Activated CD8-positive, alpha-beta memory T cell treated with anti-CD3 and anti-CD28 coated beads, Interleukin-2, amount 50 U/mL, for 24 hours (primary cell): ENCODE measurements at regions not wholly inside any gene's neighbourhood (a gene's known extent, or its start where the extent isn't known, plus 50 kb on each side); places are given as distances from the start of the nearest gene placed in this dataset.
"Not testable (repeated sequence)": the region's sequence is repeated elsewhere in the genome, so short reads cannot be mapped to it uniquely, and the experiment has no call there.

Experiments
- DNase-seq: peaks from one replicate; pipeline ENCODE4 v3.0.0-alpha.2; 2020; ENCODE audit errors: extremely low read depth

DNA sequence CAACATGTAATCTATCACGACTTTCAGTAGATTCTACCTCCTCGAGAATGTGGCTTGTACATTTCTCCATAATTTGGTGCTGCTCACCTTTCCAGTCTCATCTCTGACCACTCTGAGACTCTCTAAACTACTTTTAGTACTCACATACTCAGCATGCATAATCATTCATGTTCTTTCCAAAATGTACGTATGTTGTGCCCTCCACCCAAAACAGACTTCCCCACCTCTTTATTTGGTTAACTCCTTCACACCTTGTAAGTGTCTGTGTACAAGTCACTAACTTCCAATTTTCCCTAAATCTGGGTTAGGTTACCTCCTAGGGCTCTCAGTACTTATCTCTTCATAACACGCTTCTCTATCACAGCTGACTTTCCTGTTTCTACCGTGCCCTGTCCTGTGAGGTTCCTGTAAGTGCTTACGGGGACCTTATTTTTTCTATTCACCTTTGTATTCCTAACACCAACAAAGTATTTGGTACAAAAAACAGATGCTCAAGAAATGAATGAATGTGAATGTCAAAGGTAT, 186.2 kb upstream of the MKLN1 start:
- DNase-seq = no peak

DNA sequence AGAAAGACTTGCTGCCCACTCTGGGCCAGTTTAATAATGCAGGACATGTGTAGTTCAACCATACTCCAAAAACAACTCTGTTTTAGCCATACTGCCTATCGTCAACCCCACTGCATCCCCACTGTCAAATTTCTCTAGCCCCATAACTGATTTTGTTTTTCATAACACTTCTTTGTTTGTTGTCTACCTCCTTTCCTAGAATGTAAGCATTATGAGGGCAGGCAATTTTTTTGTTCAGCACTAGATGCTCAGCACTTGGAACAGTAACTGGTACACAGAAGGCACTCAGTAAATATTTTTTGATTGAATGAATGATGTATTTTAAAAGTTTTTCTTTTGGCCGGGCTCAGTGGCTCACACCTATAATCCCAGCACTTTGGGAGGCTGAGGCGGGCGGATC, 183.8 kb upstream of the MKLN1 start:
- DNase-seq = no peak

DNA sequence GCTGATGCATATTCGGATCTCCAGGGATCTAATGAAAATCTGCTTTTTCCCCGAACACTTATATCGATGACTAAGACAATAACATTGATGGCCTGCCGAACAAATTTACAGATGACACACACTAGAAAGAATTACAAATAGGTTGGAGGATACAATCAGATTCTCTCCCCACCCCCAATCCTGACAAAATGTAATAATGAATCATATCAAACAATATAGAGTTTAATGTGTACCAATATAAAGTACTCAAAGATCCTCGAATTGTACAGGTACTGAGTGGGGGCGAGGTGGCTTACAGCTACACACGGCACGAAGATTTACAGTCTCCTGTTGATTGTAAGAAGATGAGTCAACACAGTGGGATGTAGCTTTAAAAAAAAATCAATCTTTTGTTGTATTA, 182.7 kb upstream of the MKLN1 start:
- DNase-seq = no peak

DNA sequence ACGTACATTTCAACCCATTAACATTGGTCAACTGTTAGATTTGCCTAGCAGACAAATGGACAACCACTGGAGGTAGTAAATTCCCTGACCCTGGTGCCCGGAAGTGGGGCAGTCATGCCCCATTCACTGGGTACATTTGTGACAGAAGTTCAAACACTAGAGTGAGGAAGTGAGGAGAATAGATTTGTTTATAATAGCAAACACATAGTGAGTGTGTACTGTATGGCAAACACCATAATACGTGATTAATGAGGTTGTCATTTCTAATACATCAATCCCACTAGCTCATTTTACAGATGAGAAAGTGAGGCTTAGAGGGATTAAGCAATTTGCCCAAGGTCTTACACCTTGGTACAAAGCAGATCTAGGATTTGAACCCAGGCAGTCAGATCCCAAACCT, 181.9 kb upstream of the MKLN1 start:
- DNase-seq = no peak

DNA sequence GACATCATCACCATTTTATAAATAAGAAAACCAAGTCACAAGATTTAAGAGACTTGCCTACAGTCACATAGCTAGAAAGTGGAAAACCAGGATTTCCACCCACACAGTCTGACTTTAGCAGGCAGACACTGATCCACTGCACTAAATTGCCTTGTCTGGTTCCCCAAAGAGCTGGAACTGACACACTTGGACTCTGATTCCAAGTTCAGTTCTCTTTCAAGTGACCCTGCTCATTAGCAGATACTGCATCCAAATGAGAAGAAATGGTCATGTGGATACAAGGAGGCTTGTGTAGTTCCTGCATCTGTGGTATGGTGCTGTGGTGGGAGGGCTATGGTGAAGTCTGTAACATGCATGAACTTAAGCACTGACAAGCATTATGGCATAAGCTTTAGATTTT, 180.1 kb upstream of the MKLN1 start:
- DNase-seq = no peak

DNA sequence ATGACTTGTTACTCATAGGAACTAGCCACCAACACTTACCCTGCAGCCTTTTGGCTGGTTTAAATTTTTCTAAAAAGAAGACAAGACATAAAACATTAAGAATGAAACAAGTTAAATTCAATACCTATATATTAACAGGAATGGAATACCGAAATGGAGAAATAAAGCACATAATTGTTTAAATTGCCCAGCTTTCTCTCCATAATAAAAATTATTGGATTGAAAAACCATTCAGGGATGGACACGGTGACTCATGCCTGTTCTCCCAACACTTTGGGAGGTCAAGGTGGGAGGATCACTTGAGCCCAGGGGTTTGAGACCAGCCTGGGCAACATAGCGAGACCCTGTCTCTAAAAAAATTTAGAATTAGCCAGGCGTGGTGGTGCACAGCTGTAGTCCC, 179.4 kb upstream of the MKLN1 start:
- DNase-seq = no peak

DNA sequence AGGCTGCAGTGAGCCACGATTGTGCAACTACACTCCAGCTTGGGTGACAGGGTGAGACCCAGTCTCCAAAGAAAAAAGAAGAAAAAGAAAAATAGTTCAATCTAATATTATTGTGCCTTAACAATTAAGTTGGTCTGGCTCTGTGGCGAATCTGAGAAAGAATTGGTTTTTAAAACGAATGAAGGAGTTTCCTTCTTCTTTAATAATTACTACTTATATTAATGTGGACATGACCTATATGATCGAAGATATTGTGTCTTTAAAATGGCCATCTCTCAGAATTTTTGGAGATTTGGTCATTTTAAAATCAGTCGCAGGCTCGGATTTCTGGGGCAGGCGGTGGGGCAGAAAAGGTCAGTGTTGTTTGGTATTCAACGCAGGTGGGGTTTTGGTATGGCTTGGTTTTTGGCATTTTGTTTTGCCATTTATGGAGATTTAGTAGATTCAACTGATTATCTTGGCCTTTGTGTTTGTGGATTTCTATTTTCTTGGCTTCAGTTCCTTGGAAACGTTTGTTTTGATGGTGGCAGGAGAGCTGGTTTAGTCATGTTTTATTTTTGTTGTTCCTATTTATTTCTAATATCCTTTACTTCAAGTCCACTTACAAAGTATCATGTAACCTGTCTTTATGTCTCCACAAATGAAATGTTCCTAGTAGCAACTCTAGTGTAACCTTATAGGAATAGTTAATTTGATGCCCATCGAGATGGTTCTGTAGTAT, 178.8 kb upstream of the MKLN1 start:
- DNase-seq = no peak

DNA sequence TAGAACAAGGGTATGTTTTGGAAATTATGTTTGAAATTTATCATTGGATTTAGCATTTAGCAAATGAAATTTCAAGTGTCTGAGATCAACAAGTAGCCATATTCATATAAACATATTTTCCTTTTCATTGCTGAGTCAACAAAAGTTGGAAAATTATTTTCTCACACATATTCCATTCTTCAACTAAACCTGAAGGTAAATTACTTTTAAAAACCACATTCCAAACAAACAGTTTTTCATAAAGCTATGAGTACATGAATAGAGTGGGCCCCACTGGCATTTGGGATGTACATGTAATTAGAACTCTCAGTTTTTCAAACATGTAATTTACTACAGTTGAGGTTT, 178.3 kb upstream of the MKLN1 start:
- no peak for DNase-seq

DNA sequence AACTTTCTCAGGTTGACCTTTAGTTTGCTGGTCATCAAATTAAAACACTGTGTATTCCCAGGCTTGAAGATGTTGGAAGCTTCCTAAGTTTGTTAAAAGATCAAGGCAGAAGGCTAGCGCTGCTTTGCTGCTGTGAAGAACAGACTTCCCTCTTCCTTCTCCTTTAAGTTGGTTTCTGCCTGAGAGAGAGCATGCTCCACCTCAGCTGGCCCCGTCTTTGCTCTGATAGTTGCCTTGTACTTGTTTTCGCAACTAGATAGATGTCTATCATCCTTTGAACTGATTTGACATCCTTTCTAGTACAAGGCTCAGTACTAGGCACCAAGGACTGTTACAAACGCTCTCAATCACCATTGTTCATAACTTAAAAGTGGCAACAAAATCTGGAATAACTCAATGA, 177.8 kb upstream of the MKLN1 start:
- DNase-seq = no peak

DNA sequence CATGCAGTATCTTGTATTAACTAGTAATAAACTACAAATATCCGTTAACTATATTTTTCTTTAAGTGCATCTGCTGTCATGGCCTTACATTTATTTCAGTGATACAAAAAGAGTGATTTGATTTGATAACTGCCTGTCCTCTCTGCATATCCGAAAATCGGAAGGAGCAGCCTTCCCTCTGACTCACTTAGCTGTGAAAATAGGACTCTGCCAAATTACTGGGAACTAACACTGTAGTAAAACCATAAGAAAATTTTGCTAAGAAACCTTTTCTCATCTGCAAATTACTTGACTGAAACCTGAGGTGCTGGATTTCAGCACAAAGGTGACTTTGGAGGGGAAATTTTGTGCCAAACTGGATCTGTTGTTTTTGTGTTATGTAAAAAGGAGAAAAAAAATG, 176.6 kb upstream of the MKLN1 start:
- DNase-seq = no peak

DNA sequence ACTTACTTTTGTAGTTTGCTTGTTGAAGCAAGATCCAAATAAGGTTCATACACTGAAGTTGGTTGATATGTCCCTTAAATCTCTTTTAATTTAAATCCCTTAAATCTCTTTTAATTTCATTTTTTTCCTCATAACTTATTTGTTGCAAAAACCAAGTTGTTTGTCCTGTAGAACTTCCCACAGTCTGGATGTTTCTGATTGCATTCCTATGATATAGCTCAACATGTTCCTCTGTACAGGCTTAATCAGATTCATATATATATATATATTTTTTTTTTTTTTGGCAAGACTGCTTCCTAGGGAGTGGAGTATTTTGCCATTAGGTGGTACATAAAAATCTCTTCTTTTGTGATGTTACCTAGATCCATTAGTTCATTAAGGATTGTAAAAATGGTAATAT, 174.9 kb upstream of the MKLN1 start:
- DNase-seq = no peak

DNA sequence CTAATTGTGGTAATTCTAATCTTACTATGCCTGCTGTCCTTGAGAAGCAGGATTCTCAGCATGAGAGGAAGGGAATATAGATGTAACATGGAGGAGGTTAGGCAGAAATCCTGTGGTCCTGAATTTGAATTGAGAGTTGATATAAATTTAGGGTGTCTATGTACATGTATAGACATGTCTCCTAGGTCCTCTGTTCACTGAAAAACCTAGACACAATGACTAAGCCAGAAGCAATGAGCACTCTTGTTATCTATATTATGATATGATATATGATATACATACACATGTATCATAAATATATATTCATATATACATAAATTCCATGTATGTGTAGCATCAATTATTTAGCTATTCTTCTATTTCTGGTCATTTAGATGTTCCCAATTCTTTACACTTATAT, 173.3 kb upstream of the MKLN1 start:
- no peak for DNase-seq

DNA sequence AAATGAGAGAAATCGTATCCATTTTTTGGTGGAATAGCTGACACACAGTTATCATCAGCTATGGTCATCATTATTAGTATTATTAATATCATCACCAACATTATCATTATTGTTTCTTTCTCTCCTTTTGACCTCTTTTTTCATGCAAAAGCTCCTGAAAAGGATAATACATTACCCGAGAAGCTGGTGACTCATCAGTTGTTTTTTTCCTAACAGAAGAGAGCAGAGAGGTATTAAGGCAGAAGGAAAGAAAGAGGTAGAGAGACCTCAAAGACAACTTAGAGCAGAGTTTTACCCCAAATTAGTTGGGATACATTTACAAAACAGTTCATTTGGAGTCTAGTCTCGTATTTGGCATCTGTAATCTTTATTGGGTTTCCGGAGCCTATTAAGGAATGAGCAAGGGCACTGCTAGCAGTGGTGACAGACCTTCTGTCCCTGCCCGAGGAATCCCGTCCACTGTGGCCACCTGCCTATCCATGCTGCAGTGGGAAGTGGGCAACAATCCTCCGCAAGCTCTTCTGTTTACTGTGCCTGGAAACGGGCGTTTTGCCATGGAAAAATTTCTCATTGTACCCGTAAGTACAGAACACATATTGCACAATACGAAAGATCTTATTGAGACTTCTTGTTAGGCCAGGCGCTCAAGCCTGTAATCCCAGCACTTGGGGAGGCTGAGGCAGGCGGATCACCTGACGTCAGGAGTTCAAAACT, 170.0 kb upstream of the MKLN1 start:
- no peak for DNase-seq

DNA sequence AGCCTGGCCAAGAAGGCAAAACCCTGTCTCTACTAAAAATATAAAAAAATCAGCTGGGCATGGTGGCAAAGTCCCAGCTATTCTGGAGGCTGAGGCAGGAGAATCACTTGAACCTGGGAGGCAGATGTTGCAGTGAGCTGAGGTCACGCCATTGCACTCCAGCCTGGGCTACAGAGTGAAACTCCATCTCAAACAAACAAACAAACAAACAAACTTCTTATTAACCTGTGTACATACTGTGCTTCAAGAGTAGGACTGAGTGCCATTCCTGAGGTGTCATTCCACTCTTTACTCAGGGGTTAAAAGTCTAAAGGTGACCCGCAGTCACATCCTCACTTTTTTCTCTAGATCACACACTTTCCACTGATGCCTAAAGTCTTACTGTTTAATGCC, 169.4 kb upstream of the MKLN1 start:
- DNase-seq = not testable (repeated sequence)

DNA sequence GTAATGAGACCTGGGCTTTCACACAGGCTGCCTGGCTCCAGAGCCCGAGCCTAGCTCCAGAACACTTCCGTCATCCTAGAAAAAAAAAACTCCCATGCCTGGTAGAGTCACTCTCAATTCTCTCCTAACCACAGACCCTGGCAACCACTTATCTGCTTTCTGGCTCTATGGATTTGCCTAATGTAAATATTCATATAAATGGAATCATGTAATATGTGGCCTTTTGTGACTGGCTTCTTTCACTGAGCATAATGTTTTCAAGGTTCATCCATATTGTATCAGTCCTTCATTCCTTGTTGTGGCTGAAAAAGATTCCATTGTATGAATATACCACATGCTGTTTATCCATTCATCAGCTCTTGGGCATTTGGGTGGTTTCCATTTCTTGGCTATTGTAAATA, 167.7 kb upstream of the MKLN1 start:
- no peak for DNase-seq

DNA sequence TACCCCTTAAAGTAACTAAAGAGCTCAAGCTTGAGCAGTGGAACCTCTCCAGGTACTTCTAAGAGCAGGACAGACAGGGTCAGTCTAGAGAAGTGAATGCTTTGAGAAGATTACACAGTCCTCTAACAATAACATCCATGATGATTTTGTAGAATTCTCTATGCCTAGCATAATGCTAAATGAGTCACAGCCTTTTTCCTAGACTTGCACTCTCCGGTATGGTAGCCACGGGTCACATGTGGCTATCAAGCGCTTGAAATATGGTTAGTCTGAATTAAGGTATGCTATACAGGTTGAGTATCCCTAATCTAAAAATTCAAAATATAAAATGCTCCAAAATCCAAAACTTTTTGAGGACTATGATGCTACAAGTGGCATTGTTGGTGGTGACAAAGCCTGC, 166.6 kb upstream of the MKLN1 start:
- DNase-seq = no peak

DNA sequence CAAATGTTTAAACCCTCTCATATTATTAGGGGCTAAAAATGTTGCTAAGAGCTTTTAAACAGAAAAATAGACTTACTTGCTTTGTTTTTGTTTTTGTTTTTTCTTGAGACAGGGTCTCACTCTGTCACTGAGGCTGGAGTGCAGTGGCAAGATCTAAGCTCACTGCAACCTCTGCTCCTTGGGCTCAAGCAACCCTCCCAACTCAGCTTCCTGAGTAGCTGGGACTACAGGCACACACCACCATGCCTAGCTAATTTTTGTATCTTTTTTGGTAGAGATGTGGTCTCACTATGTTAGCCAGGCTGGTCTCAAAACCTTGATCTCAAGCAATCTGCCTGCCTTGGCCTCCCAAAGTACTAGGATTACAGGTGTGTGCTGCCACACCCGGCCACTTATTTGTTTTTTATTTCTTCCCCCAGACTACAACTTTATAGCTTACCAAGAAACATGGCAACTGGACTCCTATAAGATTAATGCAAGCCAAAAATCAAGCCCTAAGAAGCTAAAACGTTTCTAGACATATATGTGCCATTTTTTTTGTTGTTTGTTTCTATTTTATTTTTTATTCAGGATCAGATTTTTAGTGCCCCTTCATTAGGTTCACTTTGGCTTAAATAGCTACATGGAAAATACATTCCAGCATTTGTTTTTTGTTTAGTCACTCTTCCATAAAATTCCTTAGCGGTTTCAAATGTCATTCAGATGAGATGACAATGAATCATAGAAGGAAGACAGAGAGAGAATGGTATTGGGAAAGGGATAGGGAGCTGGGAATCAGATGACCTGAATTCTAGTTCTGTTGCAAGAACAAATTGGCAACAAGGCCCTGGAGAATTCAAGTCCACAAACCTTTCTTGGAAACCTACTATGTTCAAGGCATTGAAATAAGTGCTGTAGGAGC, 163.4 kb upstream of the MKLN1 start:
- DNase-seq = no peak

DNA sequence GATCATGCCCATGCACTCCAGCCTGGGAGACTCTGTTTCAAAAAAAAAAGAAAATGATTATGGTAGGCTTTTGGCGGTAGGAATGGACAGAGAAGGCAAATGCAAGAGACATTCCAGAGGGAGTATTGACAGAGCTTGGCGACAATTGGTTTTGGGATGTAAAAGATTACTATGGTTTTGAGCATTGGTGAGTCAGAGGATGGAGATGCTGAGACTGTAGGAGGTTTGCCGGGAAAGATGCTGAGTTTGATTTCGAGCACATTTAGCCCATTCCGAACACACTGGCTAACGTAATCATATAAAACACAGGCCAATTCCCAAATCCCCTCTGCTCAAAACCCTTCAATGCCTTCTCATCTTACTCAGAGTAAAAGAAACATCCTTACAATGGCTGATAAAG, 161.6 kb upstream of the MKLN1 start:
- no peak for DNase-seq

DNA sequence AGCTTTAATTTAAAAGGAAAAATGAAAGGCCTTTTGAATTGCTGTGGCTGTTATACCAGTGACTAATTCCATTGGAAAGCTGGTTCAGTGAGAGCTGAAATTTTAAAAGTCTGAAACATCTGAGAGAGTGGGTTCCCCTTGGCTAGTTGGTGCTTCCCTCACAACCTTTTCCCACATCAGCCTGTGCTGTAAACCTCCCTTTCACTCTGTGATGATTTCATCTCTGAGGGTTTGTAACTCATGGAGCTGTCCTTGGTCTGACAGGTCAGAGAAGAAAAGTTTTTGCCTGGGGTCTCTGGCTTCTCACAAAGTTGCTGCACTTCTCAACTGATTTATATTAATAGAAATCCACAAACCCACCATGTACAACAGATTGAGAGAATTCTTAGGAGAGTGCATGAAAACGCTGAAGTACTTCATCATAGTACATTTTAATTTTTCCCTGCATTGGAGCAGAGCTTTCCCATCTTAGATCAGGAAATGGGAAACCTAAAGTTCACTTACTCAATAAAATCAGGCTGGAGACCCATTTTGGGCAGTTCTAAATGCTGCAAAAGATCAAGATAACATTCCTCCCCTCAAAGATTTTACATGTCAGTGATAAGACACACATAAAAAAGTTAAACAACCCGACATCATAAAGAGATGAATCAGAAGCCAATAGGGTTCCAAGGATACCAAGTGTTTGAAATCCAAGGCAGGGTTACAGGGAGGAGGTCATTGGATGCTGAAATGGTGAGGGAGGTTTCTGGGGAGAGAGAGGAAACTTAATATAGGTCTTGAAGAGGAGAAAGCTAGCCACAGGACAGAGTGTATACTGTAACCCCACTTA, 157.0 kb upstream of the MKLN1 start:
- no peak for DNase-seq

DNA sequence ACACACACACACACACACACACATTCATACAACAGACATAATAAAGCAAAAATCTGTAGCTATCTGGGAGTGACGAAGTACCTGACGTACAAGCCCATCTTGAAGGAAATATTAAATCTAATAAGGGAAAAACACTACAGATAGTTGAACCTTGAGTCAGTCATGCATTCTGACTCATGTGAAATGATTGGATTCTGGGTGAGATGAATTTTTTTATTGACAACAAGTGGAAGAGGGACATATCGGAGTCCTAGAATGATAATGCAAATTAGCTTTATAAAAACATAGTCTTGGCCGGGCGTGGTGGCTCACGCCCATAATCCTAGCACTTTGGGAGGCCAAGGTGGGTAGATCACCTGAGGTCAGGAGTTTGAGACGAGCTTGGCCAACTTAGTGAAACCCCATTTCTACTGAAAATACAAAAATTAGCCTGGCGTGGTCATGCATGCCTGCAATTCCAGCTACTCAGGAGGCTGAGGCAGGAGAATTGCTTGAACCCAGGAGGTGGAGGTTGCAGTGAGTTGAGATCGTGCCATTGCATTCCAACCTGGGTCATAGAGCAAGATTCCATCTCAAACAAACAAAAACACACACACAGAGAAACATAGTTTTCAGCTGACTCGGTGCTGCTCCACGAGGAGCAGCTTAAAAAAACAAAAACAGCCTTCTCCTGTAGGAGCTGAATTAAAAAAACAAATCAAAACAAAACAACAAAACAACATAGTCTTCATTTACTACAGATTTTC, 154.4 kb upstream of the MKLN1 start:
- no peak for DNase-seq

DNA sequence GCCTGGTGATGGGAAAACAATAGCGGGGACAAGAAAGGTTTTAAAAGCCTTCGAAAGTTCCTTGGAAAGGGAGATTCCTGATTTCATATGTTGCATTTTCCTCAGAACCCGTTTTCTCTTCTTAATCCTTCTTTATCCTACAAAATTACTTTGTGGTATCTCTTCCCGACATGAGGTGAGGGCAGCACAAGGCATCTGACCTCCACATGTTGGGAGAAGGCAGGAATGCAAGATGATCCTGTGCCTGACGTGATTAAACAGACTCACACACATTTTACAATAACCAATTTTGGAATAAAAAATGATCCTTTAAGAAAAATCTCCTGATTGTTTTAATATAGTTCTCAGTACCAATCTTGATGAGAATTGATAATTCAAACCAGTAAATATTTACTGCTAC, 153.3 kb upstream of the MKLN1 start:
- DNase-seq = no peak
